GM23338 (cell line): ENCODE measurements at regions not wholly inside any gene's neighbourhood (a gene's known extent, or its start where the extent isn't known, plus 50 kb on each side); places are given as distances from the start of the nearest gene placed in this dataset.
A peak's percentile ranks its signal among the peaks of the same experiment; 100 is the strongest.

Experiments
- ATAC-seq: fragments of 200-7000 bp; cut with Tn5 transposase; 3 replicates; pipeline ENCODE4 v1.9.1; 2020
- DNase-seq: peaks from one replicate; pipeline ENCODE4 v3.0.0-alpha.2; 2015; ENCODE audit warnings: low spot score
- H2AFZ ChIP-seq: fragments of 200-600 bp; sonication (generic); 2 replicates; pipeline ENCODE4 v1.8.0; 2016; ENCODE audit warnings: antibody characterized with exemption, mild to moderate bottlenecking, moderate library complexity
- H3F3A ChIP-seq: fragments of 200-600 bp; sonication (generic); replicated peaks from 2 replicates; pipeline ENCODE4 v1.8.0; 2017; ENCODE audit warnings: antibody characterized with exemption, mixed run types, low read depth
- H3K27ac ChIP-seq: fragments of 200-600 bp; sonication (generic); 2 replicates; pipeline ENCODE4 v1.6.1; 2016; ENCODE audit warnings: low read depth
- H3K27me3 ChIP-seq: fragments of 200-600 bp; sonication (generic); 2 replicates; pipeline ENCODE4 v1.8.0; 2016; ENCODE audit warnings: mild to moderate bottlenecking, mixed run types, moderate library complexity; ENCODE audit not compliant: insufficient read depth
- H3K36me3 ChIP-seq: fragments of 200-600 bp; sonication (generic); 2 replicates; pipeline ENCODE4 v1.8.0; 2016; ENCODE audit warnings: mild to moderate bottlenecking; ENCODE audit not compliant: insufficient read depth
- H3K4me1 ChIP-seq: fragments of 200-600 bp; sonication (generic); 2 replicates; pipeline ENCODE4 v1.8.0; 2016; ENCODE audit warnings: mild to moderate bottlenecking, moderate library complexity; ENCODE audit not compliant: insufficient read depth
- H3K4me2 ChIP-seq: fragments of 200-600 bp; sonication (generic); 2 replicates; pipeline ENCODE4 v1.7.1; 2017; ENCODE audit warnings: mixed run types
- H3K4me3 ChIP-seq: fragments of 200-600 bp; sonication (generic); 2 replicates; pipeline ENCODE4 v1.6.1; 2016; ENCODE audit warnings: mixed run types
- H3K79me2 ChIP-seq: fragments of 200-600 bp; sonication (generic); replicated peaks from 2 replicates; pipeline ENCODE4 v1.8.0; 2017; ENCODE audit warnings: mild to moderate bottlenecking; ENCODE audit not compliant: insufficient read depth
- H3K9me2 ChIP-seq: fragments of 200-600 bp; sonication (generic); 2 replicates; pipeline ENCODE4 v1.8.0; 2017; ENCODE audit not compliant: insufficient read depth
- H4K20me1 ChIP-seq: fragments of 200-600 bp; sonication (generic); replicated peaks from 2 replicates; pipeline ENCODE4 v1.8.0; 2017; ENCODE audit warnings: mild to moderate bottlenecking; ENCODE audit not compliant: insufficient read depth
- H3K27ac Mint-ChIP-seq: 2 replicates; pipeline ENCODE4 v1.8.0; 2020; ENCODE audit warnings: inconsistent platforms, mild to moderate bottlenecking, moderate library complexity, mixed read lengths
- H3K27me3 Mint-ChIP-seq: 3 replicates; pipeline ENCODE4 v1.8.0; 2022; ENCODE audit warnings: low read depth, mild to moderate bottlenecking, moderate library complexity, mixed read lengths, inconsistent platforms; ENCODE audit not compliant: insufficient read depth, poor library complexity
- H3K36me3 Mint-ChIP-seq: 3 replicates; pipeline ENCODE4 v1.8.0; 2021; ENCODE audit warnings: low read depth, mild to moderate bottlenecking, inconsistent platforms, moderate library complexity, mixed read lengths
- H3K4me1 Mint-ChIP-seq: 3 replicates; pipeline ENCODE4 v1.8.0; 2020; ENCODE audit warnings: mild to moderate bottlenecking, inconsistent platforms, mixed read lengths
- H3K4me3 Mint-ChIP-seq: 3 replicates; pipeline ENCODE4 v1.8.0; 2021; ENCODE audit warnings: moderate library complexity, mild to moderate bottlenecking, inconsistent platforms, mixed read lengths
- H3K9me3 Mint-ChIP-seq: 3 replicates; pipeline ENCODE4 v1.8.0; 2020; ENCODE audit warnings: moderate library complexity, mild to moderate bottlenecking, inconsistent platforms, mixed read lengths
- CREB1 ChIP-seq: fragments of 250-450 bp; sonication (Bioruptor Pico); IDR thresholded peaks from 2 replicates; pipeline ENCODE4 v1.5.0; 2020; ENCODE audit warnings: low read depth, mild to moderate bottlenecking, moderate library complexity
- EZH2 ChIP-seq: fragments of 200-600 bp; sonication (generic); IDR thresholded peaks from one replicate; pipeline ENCODE4 v1.8.0; 2017; ENCODE audit warnings: antibody characterized with exemption, mild to moderate bottlenecking, low read depth; ENCODE audit not compliant: unreplicated experiment
- EZH2phosphoT487 ChIP-seq: fragments of 200-600 bp; sonication (generic); IDR thresholded peaks from one replicate; pipeline ENCODE4 v1.8.1; 2018; ENCODE audit warnings: antibody characterized with exemption; ENCODE audit not compliant: unreplicated experiment
- JUNB ChIP-seq: IDR thresholded peaks from one replicate; pipeline ENCODE4 v1.6.1; 2016; ENCODE audit warnings: antibody characterized with exemption; ENCODE audit not compliant: unreplicated experiment
- NANOG ChIP-seq: IDR thresholded peaks from 2 replicates; pipeline ENCODE4 v1.6.1; 2016; ENCODE audit warnings: antibody characterized with exemption, borderline replicate concordance
- POLR2AphosphoS5 ChIP-seq: IDR thresholded peaks from 2 replicates; pipeline ENCODE4 v1.6.1; 2016; ENCODE audit warnings: antibody characterized with exemption, low read depth
- STAT1 ChIP-seq: IDR thresholded peaks from one replicate; pipeline ENCODE4 v1.6.1; 2016; ENCODE audit warnings: antibody characterized with exemption; ENCODE audit not compliant: unreplicated experiment
- ZNF114 ChIP-seq: fragments of 250-450 bp; sonication (Bioruptor Pico); IDR thresholded peaks from 2 replicates; pipeline ENCODE4 v1.5.0; 2020; ENCODE audit warnings: mild to moderate bottlenecking, moderate library complexity
- TF ChIP-seq, protein P1 (sequence below), 2 experiments: fragments of 200-600 bp in 1 of 2; sonication (generic) in 1 of 2; conservative IDR thresholded peaks; 2 replicates each; pipeline versions ENCODE4 v1.5.1 to v1.6.1; 2016 to 2017; ENCODE audit warnings: antibody characterized with exemption in 2 of 2, low read depth in 2 of 2, mild to moderate bottlenecking in 2 of 2, moderate library complexity in 1 of 2
- TF ChIP-seq, protein P2 (sequence below): IDR thresholded peaks from one replicate; pipeline ENCODE4 v1.6.1; 2018; ENCODE audit warnings: antibody characterized with exemption; ENCODE audit not compliant: unreplicated experiment
- TF ChIP-seq, protein P3 (sequence below): IDR thresholded peaks from 2 replicates; pipeline ENCODE4 v1.6.1; 2016; ENCODE audit warnings: antibody characterized with exemption
- TF ChIP-seq, protein P4 (sequence below): fragments of 250-450 bp; sonication (Bioruptor Pico); IDR thresholded peaks from 2 replicates; pipeline ENCODE4 v1.5.0; 2020; ENCODE audit warnings: mild to moderate bottlenecking, moderate library complexity

DNA sequence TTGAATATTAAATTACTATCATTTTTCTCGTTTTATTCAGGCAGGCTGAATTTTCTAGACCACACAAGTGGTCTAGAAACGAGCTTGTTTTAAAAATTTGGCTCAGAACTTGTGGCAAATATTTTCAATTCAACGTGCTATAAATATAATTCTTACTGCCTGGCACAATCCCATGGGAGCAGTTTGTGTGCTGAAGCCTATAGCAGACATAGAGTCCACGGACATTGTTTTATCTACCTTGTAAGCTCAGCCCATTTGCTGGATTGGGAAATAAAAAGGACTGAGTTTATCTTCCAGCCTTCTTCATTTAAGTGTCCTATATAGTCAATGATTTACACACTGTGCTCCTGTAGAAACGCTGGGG lies 103.4 kb downstream of the ZBTB18 start (continued):
- TF ChIP-seq, protein P1, sequence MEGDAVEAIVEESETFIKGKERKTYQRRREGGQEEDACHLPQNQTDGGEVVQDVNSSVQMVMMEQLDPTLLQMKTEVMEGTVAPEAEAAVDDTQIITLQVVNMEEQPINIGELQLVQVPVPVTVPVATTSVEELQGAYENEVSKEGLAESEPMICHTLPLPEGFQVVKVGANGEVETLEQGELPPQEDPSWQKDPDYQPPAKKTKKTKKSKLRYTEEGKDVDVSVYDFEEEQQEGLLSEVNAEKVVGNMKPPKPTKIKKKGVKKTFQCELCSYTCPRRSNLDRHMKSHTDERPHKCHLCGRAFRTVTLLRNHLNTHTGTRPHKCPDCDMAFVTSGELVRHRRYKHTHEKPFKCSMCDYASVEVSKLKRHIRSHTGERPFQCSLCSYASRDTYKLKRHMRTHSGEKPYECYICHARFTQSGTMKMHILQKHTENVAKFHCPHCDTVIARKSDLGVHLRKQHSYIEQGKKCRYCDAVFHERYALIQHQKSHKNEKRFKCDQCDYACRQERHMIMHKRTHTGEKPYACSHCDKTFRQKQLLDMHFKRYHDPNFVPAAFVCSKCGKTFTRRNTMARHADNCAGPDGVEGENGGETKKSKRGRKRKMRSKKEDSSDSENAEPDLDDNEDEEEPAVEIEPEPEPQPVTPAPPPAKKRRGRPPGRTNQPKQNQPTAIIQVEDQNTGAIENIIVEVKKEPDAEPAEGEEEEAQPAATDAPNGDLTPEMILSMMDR (conservative IDR thresholded peaks at IDR 0.05; ENCODE audit: low read depth in 2 of 2), result no peak
- no peak for TF ChIP-seq JUNB

DNA sequence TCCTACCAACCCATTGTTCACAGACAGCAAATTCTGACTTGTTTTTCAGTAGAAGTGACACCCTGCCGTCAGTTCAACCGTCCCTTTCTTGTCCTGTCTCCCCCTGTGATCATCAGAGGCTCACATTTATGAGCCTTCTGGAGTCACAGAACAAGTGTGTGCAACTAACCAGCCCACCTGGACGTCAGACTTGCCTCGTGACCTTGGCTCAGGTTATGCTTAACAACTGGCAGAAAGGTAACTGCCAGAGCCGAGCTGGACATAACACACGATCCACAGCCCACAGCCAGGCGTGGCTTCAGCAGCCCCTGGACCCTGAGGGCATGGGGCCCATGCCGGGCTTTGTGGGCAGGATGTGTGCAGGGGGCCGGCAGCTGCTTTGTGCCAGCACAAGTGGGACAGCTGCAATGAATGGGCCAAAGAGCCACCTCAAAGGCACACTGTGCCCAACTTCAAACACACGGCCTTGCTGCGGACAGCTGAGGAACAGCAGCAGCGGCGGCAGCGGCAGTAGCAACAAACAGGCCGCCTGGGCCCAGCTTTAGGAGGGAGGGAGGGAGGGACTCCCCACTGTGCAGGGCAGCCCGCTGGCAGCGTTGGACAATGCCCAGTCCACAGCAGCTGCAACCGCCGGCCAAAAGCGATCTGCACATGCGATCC lies 103.9 kb downstream of the ZBTB18 start:
- no peaks in the 10 kb centered on the region; the same call in 2 of the 3 replicates for H3K4me1 Mint-ChIP-seq
- no peak overlapping the region for H3K4me3 ChIP-seq
- TF ChIP-seq EZH2phosphoT487 (no peak), ZNF114 (CRISPR knock-in tag) (no peak), CREB1 (no peak), JUNB (no peak), EZH2 (no peak), POLR2AphosphoS5 (no peak), NANOG (no peak), STAT1 (no peak)
- TF ChIP-seq, protein P2, sequence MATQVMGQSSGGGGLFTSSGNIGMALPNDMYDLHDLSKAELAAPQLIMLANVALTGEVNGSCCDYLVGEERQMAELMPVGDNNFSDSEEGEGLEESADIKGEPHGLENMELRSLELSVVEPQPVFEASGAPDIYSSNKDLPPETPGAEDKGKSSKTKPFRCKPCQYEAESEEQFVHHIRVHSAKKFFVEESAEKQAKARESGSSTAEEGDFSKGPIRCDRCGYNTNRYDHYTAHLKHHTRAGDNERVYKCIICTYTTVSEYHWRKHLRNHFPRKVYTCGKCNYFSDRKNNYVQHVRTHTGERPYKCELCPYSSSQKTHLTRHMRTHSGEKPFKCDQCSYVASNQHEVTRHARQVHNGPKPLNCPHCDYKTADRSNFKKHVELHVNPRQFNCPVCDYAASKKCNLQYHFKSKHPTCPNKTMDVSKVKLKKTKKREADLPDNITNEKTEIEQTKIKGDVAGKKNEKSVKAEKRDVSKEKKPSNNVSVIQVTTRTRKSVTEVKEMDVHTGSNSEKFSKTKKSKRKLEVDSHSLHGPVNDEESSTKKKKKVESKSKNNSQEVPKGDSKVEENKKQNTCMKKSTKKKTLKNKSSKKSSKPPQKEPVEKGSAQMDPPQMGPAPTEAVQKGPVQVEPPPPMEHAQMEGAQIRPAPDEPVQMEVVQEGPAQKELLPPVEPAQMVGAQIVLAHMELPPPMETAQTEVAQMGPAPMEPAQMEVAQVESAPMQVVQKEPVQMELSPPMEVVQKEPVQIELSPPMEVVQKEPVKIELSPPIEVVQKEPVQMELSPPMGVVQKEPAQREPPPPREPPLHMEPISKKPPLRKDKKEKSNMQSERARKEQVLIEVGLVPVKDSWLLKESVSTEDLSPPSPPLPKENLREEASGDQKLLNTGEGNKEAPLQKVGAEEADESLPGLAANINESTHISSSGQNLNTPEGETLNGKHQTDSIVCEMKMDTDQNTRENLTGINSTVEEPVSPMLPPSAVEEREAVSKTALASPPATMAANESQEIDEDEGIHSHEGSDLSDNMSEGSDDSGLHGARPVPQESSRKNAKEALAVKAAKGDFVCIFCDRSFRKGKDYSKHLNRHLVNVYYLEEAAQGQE, result no peak
- TF ChIP-seq, protein P3, sequence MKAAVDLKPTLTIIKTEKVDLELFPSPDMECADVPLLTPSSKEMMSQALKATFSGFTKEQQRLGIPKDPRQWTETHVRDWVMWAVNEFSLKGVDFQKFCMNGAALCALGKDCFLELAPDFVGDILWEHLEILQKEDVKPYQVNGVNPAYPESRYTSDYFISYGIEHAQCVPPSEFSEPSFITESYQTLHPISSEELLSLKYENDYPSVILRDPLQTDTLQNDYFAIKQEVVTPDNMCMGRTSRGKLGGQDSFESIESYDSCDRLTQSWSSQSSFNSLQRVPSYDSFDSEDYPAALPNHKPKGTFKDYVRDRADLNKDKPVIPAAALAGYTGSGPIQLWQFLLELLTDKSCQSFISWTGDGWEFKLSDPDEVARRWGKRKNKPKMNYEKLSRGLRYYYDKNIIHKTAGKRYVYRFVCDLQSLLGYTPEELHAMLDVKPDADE, result no peak
- TF ChIP-seq, protein P4, sequence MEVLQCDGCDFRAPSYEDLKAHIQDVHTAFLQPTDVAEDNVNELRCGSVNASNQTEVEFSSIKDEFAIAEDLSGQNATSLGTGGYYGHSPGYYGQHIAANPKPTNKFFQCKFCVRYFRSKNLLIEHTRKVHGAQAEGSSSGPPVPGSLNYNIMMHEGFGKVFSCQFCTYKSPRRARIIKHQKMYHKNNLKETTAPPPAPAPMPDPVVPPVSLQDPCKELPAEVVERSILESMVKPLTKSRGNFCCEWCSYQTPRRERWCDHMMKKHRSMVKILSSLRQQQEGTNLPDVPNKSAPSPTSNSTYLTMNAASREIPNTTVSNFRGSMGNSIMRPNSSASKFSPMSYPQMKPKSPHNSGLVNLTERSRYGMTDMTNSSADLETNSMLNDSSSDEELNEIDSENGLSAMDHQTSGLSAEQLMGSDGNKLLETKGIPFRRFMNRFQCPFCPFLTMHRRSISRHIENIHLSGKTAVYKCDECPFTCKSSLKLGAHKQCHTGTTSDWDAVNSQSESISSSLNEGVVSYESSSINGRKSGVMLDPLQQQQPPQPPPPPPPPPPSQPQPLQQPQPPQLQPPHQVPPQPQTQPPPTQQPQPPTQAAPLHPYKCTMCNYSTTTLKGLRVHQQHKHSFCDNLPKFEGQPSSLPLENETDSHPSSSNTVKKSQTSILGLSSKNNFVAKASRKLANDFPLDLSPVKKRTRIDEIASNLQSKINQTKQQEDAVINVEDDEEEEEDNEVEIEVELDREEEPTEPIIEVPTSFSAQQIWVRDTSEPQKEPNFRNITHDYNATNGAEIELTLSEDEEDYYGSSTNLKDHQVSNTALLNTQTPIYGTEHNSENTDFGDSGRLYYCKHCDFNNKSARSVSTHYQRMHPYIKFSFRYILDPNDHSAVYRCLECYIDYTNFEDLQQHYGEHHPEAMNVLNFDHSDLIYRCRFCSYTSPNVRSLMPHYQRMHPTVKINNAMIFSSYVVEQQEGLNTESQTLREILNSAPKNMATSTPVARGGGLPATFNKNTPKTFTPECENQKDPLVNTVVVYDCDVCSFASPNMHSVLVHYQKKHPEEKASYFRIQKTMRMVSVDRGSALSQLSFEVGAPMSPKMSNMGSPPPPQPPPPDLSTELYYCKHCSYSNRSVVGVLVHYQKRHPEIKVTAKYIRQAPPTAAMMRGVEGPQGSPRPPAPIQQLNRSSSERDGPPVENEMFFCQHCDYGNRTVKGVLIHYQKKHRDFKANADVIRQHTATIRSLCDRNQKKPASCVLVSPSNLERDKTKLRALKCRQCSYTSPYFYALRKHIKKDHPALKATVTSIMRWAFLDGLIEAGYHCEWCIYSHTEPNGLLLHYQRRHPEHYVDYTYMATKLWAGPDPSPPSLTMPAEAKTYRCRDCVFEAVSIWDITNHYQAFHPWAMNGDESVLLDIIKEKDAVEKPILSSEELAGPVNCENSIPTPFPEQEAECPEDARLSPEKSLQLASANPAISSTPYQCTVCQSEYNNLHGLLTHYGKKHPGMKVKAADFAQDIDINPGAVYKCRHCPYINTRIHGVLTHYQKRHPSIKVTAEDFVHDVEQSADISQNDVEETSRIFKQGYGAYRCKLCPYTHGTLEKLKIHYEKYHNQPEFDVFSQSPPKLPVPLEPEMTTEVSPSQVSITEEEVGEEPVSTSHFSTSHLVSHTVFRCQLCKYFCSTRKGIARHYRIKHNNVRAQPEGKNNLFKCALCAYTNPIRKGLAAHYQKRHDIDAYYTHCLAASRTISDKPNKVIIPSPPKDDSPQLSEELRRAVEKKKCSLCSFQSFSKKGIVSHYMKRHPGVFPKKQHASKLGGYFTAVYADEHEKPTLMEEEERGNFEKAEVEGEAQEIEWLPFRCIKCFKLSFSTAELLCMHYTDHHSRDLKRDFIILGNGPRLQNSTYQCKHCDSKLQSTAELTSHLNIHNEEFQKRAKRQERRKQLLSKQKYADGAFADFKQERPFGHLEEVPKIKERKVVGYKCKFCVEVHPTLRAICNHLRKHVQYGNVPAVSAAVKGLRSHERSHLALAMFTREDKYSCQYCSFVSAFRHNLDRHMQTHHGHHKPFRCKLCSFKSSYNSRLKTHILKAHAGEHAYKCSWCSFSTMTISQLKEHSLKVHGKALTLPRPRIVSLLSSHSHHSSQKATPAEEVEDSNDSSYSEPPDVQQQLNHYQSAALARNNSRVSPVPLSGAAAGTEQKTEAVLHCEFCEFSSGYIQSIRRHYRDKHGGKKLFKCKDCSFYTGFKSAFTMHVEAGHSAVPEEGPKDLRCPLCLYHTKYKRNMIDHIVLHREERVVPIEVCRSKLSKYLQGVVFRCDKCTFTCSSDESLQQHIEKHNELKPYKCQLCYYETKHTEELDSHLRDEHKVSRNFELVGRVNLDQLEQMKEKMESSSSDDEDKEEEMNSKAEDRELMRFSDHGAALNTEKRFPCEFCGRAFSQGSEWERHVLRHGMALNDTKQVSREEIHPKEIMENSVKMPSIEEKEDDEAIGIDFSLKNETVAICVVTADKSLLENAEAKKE (CRISPR knock-in tag), result no peak

More for the DNA sequence above, 103.9 kb downstream of the ZBTB18 start:
- Histone ChIP-seq H3K9me2 (no peaks in the 10 kb centered on the region), H3K27me3 (no peaks in the 10 kb centered on the region), H3K4me1 (no peaks in the 10 kb centered on the region), H3K27ac (no peak overlapping the region), H3K4me2 (no peak overlapping the region), H3F3A (no peaks in the 10 kb centered on the region), H3K36me3 (no peaks in the 10 kb centered on the region), H2AFZ (peak overlapping the region; percentile 91), H4K20me1 (no peaks in the 10 kb centered on the region), H3K79me2 (no peaks in the 10 kb centered on the region)
- no peaks in the 10 kb centered on the region for H3K36me3 Mint-ChIP-seq
- H3K4me3 Mint-ChIP-seq, result no peak overlapping the region
- peak; percentile 72 for ATAC-seq
- DNase-seq, result peak; percentile 27
- no peak overlapping the region for H3K27ac Mint-ChIP-seq
- H3K27me3 Mint-ChIP-seq, result peaks cover 2% of the 10 kb centered on the region
- H3K9me3 Mint-ChIP-seq, result no peaks in the 10 kb centered on the region; the same call in 2 of the 3 replicates
